ENCODE measurements at regions not wholly inside any gene's neighbourhood (a gene's known extent, or its start where the extent isn't known, plus 50 kb on each side); places are given as distances from the start of the nearest gene placed in this dataset.
"Not testable (repeated sequence)": the region's sequence is repeated elsewhere in the genome, so short reads cannot be mapped to it uniquely, and the experiment has no call there.

GRCh38 chr4:137861682-137862081, 329.4 kb upstream of the PCDH18 start:
- peak; percentile 23 for DNase-seq (ENCODE audit: low read depth)

- DNase-seq (ENCODE audit: low read depth), result no peak
Measured at GRCh38 chr4:137853424-137853823, 321.1 kb upstream of the PCDH18 start.

GRCh38 chr4:137852326-137852725, 320.0 kb upstream of the PCDH18 start:
- no peak for DNase-seq (ENCODE audit: low read depth)

GRCh38 chr4:137851435-137851834, 319.1 kb upstream of the PCDH18 start:
- DNase-seq (ENCODE audit: low read depth), result no peak

GRCh38 chr4:137827945-137828344, 295.7 kb upstream of the PCDH18 start:
- not testable (repeated sequence) for DNase-seq (ENCODE audit: low read depth)

- no peak for DNase-seq (ENCODE audit: low read depth)
Measured at GRCh38 chr4:137825505-137825904, 293.2 kb upstream of the PCDH18 start.

- no peak for DNase-seq (ENCODE audit: low read depth)
Measured at GRCh38 chr4:137823007-137823406, 290.7 kb upstream of the PCDH18 start.

GRCh38 chr4:137819964-137820383, 287.7 kb upstream of the PCDH18 start:
- DNase-seq (ENCODE audit: low read depth), result peak; percentile 63

GRCh38 chr4:137812258-137812657, 280.0 kb upstream of the PCDH18 start:
- DNase-seq (ENCODE audit: low read depth), result no peak

GRCh38 chr4:137806420-137806819, 274.1 kb upstream of the PCDH18 start:
- DNase-seq (ENCODE audit: low read depth), result no peak

GRCh38 chr4:137804906-137805495, 272.7 kb upstream of the PCDH18 start:
- DNase-seq (ENCODE audit: low read depth), result no peak

GRCh38 chr4:137800861-137801260, 268.6 kb upstream of the PCDH18 start:
- DNase-seq (ENCODE audit: low read depth), result no peak

GRCh38 chr4:137794764-137795254, 262.5 kb upstream of the PCDH18 start:
- DNase-seq (ENCODE audit: low read depth), result no peak

- DNase-seq (ENCODE audit: low read depth), result not testable (repeated sequence)
Measured at GRCh38 chr4:137789263-137789662, 257.0 kb upstream of the PCDH18 start.

GRCh38 chr4:137783923-137784322, 251.6 kb upstream of the PCDH18 start:
- not testable (repeated sequence) for DNase-seq (ENCODE audit: low read depth)

GRCh38 chr4:137775701-137776100, 243.4 kb upstream of the PCDH18 start:
- DNase-seq (ENCODE audit: low read depth), result no peak

GRCh38 chr4:137774501-137774900, 242.2 kb upstream of the PCDH18 start:
- DNase-seq (ENCODE audit: low read depth), result no peak

GRCh38 chr4:137768881-137769280, 236.6 kb upstream of the PCDH18 start:
- DNase-seq (ENCODE audit: low read depth), result peak; percentile 2

GRCh38 chr4:137768196-137768595, 235.9 kb upstream of the PCDH18 start:
- DNase-seq (ENCODE audit: low read depth), result no peak

GRCh38 chr4:137762591-137762990, 230.3 kb upstream of the PCDH18 start:
- no peak for DNase-seq (ENCODE audit: low read depth)

GRCh38 chr4:137754652-137755471, 222.6 kb upstream of the PCDH18 start:
- DNase-seq (ENCODE audit: low read depth), result peak; percentile 44

- DNase-seq (ENCODE audit: low read depth), result no peak
Measured at GRCh38 chr4:137749466-137749865, 217.2 kb upstream of the PCDH18 start.

- no peak for DNase-seq (ENCODE audit: low read depth)
Measured at GRCh38 chr4:137748616-137749015, 216.3 kb upstream of the PCDH18 start.
